NT2/D1 (cell line): ENCODE measurements at regions not wholly inside any gene's neighbourhood (a gene's known extent, or its start where the extent isn't known, plus 50 kb on each side); places are given as distances from the start of the nearest gene placed in this dataset.

Source experiments
- YY1 ChIP-seq: IDR thresholded peaks from 2 replicates; pipeline ENCODE4 v1.6.1; 2011; ENCODE audit not compliant: insufficient read length, insufficient read depth
- ZNF274 ChIP-seq: IDR thresholded peaks from 2 replicates; pipeline ENCODE4 v1.6.1; 2011; ENCODE audit warnings: mild to moderate bottlenecking, low read depth, low read length

GRCh38 chr1:24987875-24988557 is 57.9 kb upstream of the RUNX3 start:
- no peak for TF ChIP-seq ZNF274
- TF ChIP-seq YY1 = no peak
